Naive thymus-derived CD8-positive, alpha-beta T cell (primary cell): ENCODE measurements at regions not wholly inside any gene's neighbourhood (a gene's known extent, or its start where the extent isn't known, plus 50 kb on each side); places are given as distances from the start of the nearest gene placed in this dataset.
"Not testable (repeated sequence)": the region's sequence is repeated elsewhere in the genome, so short reads cannot be mapped to it uniquely, and the experiment has no call there.

Experiments
- ATAC-seq, 2 donors: fragments of 150-1000 bp; cut with Tn5 transposase in 1 of 2; sonication (Bioruptor Pico), chemical (Tn5 transposase) in 1 of 2; 1 replicate in 1 of 2; 2 replicates in 1 of 2; pipeline ENCODE4 v1.10.0; 2021; ENCODE audit warnings: mild to moderate bottlenecking in 2 of 2, moderate library complexity in 2 of 2
- POLR2A ChIA-PET: fragments of 350-600 bp; sonication (Branson Sonifier 250); formaldehyde crosslinking; loops from one replicate; lab custom pipeline; 2021; ENCODE audit warnings: antibody characterized with exemption; lab: Charles Lee
- DNase-seq, 10 donors: peaks; one replicate each; pipeline versions ENCODE4 v3.0.0 to v3.0.0-alpha.2; 2020 to 2022
- H3K27ac Mint-ChIP-seq, 10 donors: one replicate each; pipeline ENCODE4 v1.8.0; 2020 to 2022; ENCODE audit warnings: mild to moderate bottlenecking in 10 of 10, mixed read lengths in 10 of 10, moderate library complexity in 4 of 10, inconsistent platforms in 1 of 10
- H3K27me3 Mint-ChIP-seq, 5 donors: one replicate each; pipeline ENCODE4 v1.8.0; 2021 to 2022; ENCODE audit warnings: mixed read lengths in 5 of 5
- H3K36me3 Mint-ChIP-seq, 3 donors: one replicate each; pipeline ENCODE4 v1.8.0; 2020 to 2022; ENCODE audit warnings: mixed read lengths in 3 of 3, mild to moderate bottlenecking in 2 of 3, inconsistent platforms in 1 of 3
- H3K4me1 Mint-ChIP-seq, 4 donors: one replicate each; pipeline ENCODE4 v1.8.0; 2021 to 2022; ENCODE audit warnings: mixed read lengths in 4 of 4
- H3K4me3 Mint-ChIP-seq, 10 donors: one replicate each; pipeline ENCODE4 v1.8.0; 2020 to 2022; ENCODE audit warnings: mild to moderate bottlenecking in 10 of 10, mixed read lengths in 10 of 10, moderate library complexity in 6 of 10, inconsistent platforms in 1 of 10
- H3K9me3 Mint-ChIP-seq, 9 donors: one replicate each; pipeline ENCODE4 v1.8.0; 2020 to 2022; ENCODE audit warnings: mixed read lengths in 9 of 9, mild to moderate bottlenecking in 3 of 9, inconsistent platforms in 1 of 9, moderate library complexity in 1 of 9

- H3K4me3 Mint-ChIP-seq, result no peak overlapping the region
- H3K9me3 Mint-ChIP-seq, result peaks cover 0 to 5% (median 1%) of the 10 kb centered on the region in 9 donors
- peaks cover 0 to 4% (median 0%) of the 10 kb centered on the region in 3 donors for H3K36me3 Mint-ChIP-seq
- POLR2A ChIA-PET, result interaction anchor here (0.9 kb wide), 1 partner anchor 127 kb away, joined by 4 read pairs; the partner anchor contains the start of gene RAP1B
- H3K4me1 Mint-ChIP-seq, result peaks cover 5 to 36% (median 23%) of the 10 kb centered on the region in 4 donors
- DNase-seq, result no peak
- peak overlapping the region in 2 of 10 donors; percentile 21 to 80 for H3K27ac Mint-ChIP-seq
- ATAC-seq, result no peak
- no peaks in the 10 kb centered on the region for H3K27me3 Mint-ChIP-seq
These were observed 126.9 kb upstream of the RAP1B start for GRCh38 chr12:68483592-68484383.

- H3K9me3 Mint-ChIP-seq, ATAC-seq, DNase-seq, POLR2A ChIA-PET, H3K4me3 Mint-ChIP-seq, H3K27ac Mint-ChIP-seq, H3K36me3 Mint-ChIP-seq, H3K27me3 Mint-ChIP-seq: not testable (repeated sequence)
- H3K4me1 Mint-ChIP-seq, result peaks cover 5 to 36% (median 23%) of the 10 kb centered on the region in 4 donors
These were observed 126.1 kb upstream of the RAP1B start for GRCh38 chr12:68484578-68484977.

- H3K27me3 Mint-ChIP-seq, ATAC-seq, DNase-seq, H3K27ac Mint-ChIP-seq, H3K4me3 Mint-ChIP-seq, POLR2A ChIA-PET, H3K9me3 Mint-ChIP-seq, H3K36me3 Mint-ChIP-seq: not testable (repeated sequence)
- H3K4me1 Mint-ChIP-seq, result peaks cover 5 to 29% (median 27%) of the 10 kb centered on the region in 4 donors
These were observed 124.2 kb upstream of the RAP1B start for GRCh38 chr12:68486449-68486848.

- POLR2A ChIA-PET, result interaction anchor here (0.6 to 0.7 kb wide), 2 partner anchors 124 to 383 kb away, joined by 5 read pairs; no protein-coding TSS in a partner anchor
- Mint-ChIP-seq H3K9me3 (no peaks in the 10 kb centered on the region), H3K27ac (peak overlapping the region in 3 of 10 donors; percentile 2 to 36 (median 9)), H3K36me3 (no peaks in the 10 kb centered on the region), H3K27me3 (no peaks in the 10 kb centered on the region), H3K4me1 (peaks cover 4 to 22% (median 14%) of the 10 kb centered on the region in 4 donors), H3K4me3 (peak overlapping the region in 3 of 10 donors; percentile 7 to 54 (median 19))
- peak; percentile 41 to 49 for ATAC-seq
- no peak for DNase-seq
These were observed 122.9 kb upstream of the RAP1B start for GRCh38 chr12:68487721-68488309.

GRCh38 chr12:68489273-68489672 is 121.4 kb upstream of the RAP1B start:
- Mint-ChIP-seq H3K9me3 (no peaks in the 10 kb centered on the region), H3K27ac (no peak overlapping the region), H3K4me3 (no peak overlapping the region), H3K36me3 (no peaks in the 10 kb centered on the region), H3K4me1 (peaks cover 2 to 13% (median 8%) of the 10 kb centered on the region in 4 donors), H3K27me3 (no peaks in the 10 kb centered on the region)
- ATAC-seq (no peak), DNase-seq (no peak)
- POLR2A ChIA-PET, result no interaction called here

- Mint-ChIP-seq H3K4me3 (no peak overlapping the region), H3K9me3 (no peaks in the 10 kb centered on the region), H3K27ac (no peak overlapping the region), H3K27me3 (no peaks in the 10 kb centered on the region), H3K4me1 (peaks cover 4 to 13% (median 8%) of the 10 kb centered on the region in 4 donors), H3K36me3 (no peaks in the 10 kb centered on the region)
- POLR2A ChIA-PET, result no interaction called here
- ATAC-seq (no peak), DNase-seq (no peak)
These were observed 120.2 kb upstream of the RAP1B start for GRCh38 chr12:68490476-68490875.

GRCh38 chr12:68491204-68491960 is 119.3 kb upstream of the RAP1B start:
- no peak for ATAC-seq
- POLR2A ChIA-PET, result no interaction called here
- no peak overlapping the region for H3K27ac Mint-ChIP-seq
- no peaks in the 10 kb centered on the region for H3K36me3 Mint-ChIP-seq
- no peaks in the 10 kb centered on the region for H3K27me3 Mint-ChIP-seq
- H3K4me1 Mint-ChIP-seq, result peaks cover 6 to 13% (median 9%) of the 10 kb centered on the region in 4 donors
- no peaks in the 10 kb centered on the region for H3K9me3 Mint-ChIP-seq
- no peak for DNase-seq
- H3K4me3 Mint-ChIP-seq, result no peak overlapping the region

- POLR2A ChIA-PET, result interaction anchor here (0.7 kb wide), 1 partner anchor 359 kb away, joined by 3 read pairs; no protein-coding TSS in a partner anchor
- ATAC-seq, result no peak
- no peak overlapping the region for H3K4me3 Mint-ChIP-seq
- no peaks in the 10 kb centered on the region for H3K27me3 Mint-ChIP-seq
- peak overlapping the region in 2 of 10 donors; percentile 13 to 37 for H3K27ac Mint-ChIP-seq
- H3K9me3 Mint-ChIP-seq, result peaks cover 0 to 6% (median 0%) of the 10 kb centered on the region in 9 donors
- H3K36me3 Mint-ChIP-seq, result no peaks in the 10 kb centered on the region
- H3K4me1 Mint-ChIP-seq, result peaks cover 4 to 22% (median 10%) of the 10 kb centered on the region in 4 donors
- no peak for DNase-seq
These were observed 115.2 kb upstream of the RAP1B start for GRCh38 chr12:68495336-68496070.

GRCh38 chr12:68497107-68497506 is 113.6 kb upstream of the RAP1B start:
- POLR2A ChIA-PET, result interaction anchor here (0.5 kb wide), 1 partner anchor 78 kb away, joined by 4 read pairs; no protein-coding TSS in a partner anchor
- Mint-ChIP-seq H3K9me3 (peaks cover 0 to 6% (median 0%) of the 10 kb centered on the region in 9 donors), H3K27ac (peak overlapping the region in 2 of 10 donors; percentile 15 to 50), H3K36me3 (no peaks in the 10 kb centered on the region), H3K27me3 (no peaks in the 10 kb centered on the region), H3K4me3 (peak overlapping the region in 2 of 10 donors; percentile 50 to 59), H3K4me1 (peaks cover 0 to 17% (median 7%) of the 10 kb centered on the region in 4 donors)
- ATAC-seq, result no peak
- DNase-seq, result no peak

- POLR2A ChIA-PET, result no interaction called here
- Mint-ChIP-seq H3K4me1 (peaks cover 0 to 17% (median 7%) of the 10 kb centered on the region in 4 donors), H3K36me3 (no peaks in the 10 kb centered on the region), H3K9me3 (peaks cover 0 to 6% (median 0%) of the 10 kb centered on the region in 9 donors), H3K4me3 (peak overlapping the region in 2 of 10 donors; percentile 50 to 59), H3K27me3 (no peaks in the 10 kb centered on the region), H3K27ac (peak overlapping the region in 1 of 10 donors; percentile 15)
- ATAC-seq, result no peak
- DNase-seq, result no peak
These were observed 113.0 kb upstream of the RAP1B start for GRCh38 chr12:68497702-68498101.

GRCh38 chr12:68498736-68499135 is 112.0 kb upstream of the RAP1B start:
- no peak for DNase-seq
- peaks cover 0 to 17% (median 7%) of the 10 kb centered on the region in 4 donors for H3K4me1 Mint-ChIP-seq
- no peak for ATAC-seq
- peak overlapping the region in 1 of 10 donors; percentile 80 for H3K27ac Mint-ChIP-seq
- H3K36me3 Mint-ChIP-seq, result no peaks in the 10 kb centered on the region
- H3K9me3 Mint-ChIP-seq, result peaks cover 0 to 6% (median 0%) of the 10 kb centered on the region in 9 donors
- no peak overlapping the region for H3K4me3 Mint-ChIP-seq
- POLR2A ChIA-PET, result interaction anchor here (1.3 kb wide), 1 partner anchor 40 kb away, joined by 6 read pairs; no protein-coding TSS in a partner anchor
- H3K27me3 Mint-ChIP-seq, result no peaks in the 10 kb centered on the region

GRCh38 chr12:68499616-68500015 is 111.1 kb upstream of the RAP1B start:
- no peak for ATAC-seq
- POLR2A ChIA-PET, result interaction anchor here (1.3 kb wide), 1 partner anchor 39 kb away, joined by 6 read pairs; no protein-coding TSS in a partner anchor
- H3K4me3 Mint-ChIP-seq, result no peak overlapping the region
- H3K4me1 Mint-ChIP-seq, result peaks cover 0 to 17% (median 6%) of the 10 kb centered on the region in 4 donors
- DNase-seq, result no peak
- H3K9me3 Mint-ChIP-seq, result peaks cover 0 to 6% (median 0%) of the 10 kb centered on the region in 9 donors
- H3K27me3 Mint-ChIP-seq, result no peaks in the 10 kb centered on the region
- no peaks in the 10 kb centered on the region for H3K36me3 Mint-ChIP-seq
- H3K27ac Mint-ChIP-seq, result peak overlapping the region in 1 of 10 donors; percentile 33
